B cell (primary cell): ENCODE measurements at regions not wholly inside any gene's neighbourhood (a gene's known extent, or its start where the extent isn't known, plus 50 kb on each side); places are given as distances from the start of the nearest gene placed in this dataset.

ENCODE experiments used
- EZH2 ChIP-seq: IDR thresholded peaks from 2 replicates; pipeline ENCODE4 v1.6.1; 2012; ENCODE audit warnings: borderline replicate concordance, low read depth, mild to moderate bottlenecking, moderate library complexity, low read length; ENCODE audit not compliant: insufficient read depth, poor library complexity, severe bottlenecking
- TF ChIP-seq, protein P1 (sequence below): fragments of 200-600 bp; IDR thresholded peaks from one replicate; pipeline ENCODE4 v1.8.0; 2022; ENCODE audit warnings: antibody characterized with exemption, mild to moderate bottlenecking

DNA sequence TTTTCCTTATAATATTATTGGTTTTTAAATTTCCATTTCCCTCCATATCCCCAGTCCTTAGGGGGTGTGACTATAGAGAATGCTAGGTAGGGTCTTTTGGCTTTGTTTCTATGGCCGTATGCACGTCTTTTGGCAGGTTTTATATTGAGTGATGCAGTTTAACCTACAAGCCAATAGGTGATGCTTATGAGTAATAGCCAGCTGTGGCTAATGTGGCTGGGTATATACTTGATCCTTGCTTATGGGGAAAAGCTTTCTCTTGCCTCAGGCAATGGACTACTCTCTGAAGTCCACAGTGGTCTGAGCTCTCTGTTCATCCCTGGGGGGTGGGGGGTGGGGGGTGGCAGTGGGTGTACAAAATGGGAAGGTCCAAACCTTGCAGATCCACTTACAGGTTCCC lies 223.9 kb downstream of the MFSD1 start:
- TF ChIP-seq EZH2 = no peak
- TF ChIP-seq, protein P1, sequence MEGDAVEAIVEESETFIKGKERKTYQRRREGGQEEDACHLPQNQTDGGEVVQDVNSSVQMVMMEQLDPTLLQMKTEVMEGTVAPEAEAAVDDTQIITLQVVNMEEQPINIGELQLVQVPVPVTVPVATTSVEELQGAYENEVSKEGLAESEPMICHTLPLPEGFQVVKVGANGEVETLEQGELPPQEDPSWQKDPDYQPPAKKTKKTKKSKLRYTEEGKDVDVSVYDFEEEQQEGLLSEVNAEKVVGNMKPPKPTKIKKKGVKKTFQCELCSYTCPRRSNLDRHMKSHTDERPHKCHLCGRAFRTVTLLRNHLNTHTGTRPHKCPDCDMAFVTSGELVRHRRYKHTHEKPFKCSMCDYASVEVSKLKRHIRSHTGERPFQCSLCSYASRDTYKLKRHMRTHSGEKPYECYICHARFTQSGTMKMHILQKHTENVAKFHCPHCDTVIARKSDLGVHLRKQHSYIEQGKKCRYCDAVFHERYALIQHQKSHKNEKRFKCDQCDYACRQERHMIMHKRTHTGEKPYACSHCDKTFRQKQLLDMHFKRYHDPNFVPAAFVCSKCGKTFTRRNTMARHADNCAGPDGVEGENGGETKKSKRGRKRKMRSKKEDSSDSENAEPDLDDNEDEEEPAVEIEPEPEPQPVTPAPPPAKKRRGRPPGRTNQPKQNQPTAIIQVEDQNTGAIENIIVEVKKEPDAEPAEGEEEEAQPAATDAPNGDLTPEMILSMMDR = no peak
